ENCODE measurements at regions not wholly inside any gene's neighbourhood (a gene's known extent, or its start where the extent isn't known, plus 50 kb on each side); places are given as distances from the start of the nearest gene placed in this dataset.

GRCh38 chr5:116382032-116382873 lies 192.4 kb downstream of the SEMA6A start:
- no peak for DNase-seq (ENCODE audit: low read depth)
- TF ChIP-seq CTCF (IDR thresholded peaks at IDR 0.05; ENCODE audit: insufficient read depth, low read length, poor library complexity, severe bottlenecking), result no peak
- Histone ChIP-seq H3K27me3 (ENCODE audit: control insufficient read depth, insufficient read depth, low read length) (no peaks in the 10 kb centered on the region), H3K4me3 (ENCODE audit: low read depth, low read length) (no peak overlapping the region), H3K36me3 (ENCODE audit: control insufficient read depth, insufficient read depth, low read length) (no peaks in the 10 kb centered on the region)

- Histone ChIP-seq H3K4me3 (ENCODE audit: low read depth, low read length) (no peak overlapping the region), H3K36me3 (ENCODE audit: control insufficient read depth, insufficient read depth, low read length) (no peaks in the 10 kb centered on the region), H3K27me3 (ENCODE audit: control insufficient read depth, insufficient read depth, low read length) (no peaks in the 10 kb centered on the region)
- DNase-seq (ENCODE audit: low read depth), result no peak
- TF ChIP-seq CTCF (IDR thresholded peaks at IDR 0.05; ENCODE audit: insufficient read depth, low read length, poor library complexity, severe bottlenecking), result no peak
Measured at GRCh38 chr5:116381201-116381600, 193.4 kb downstream of the SEMA6A start.

GRCh38 chr5:116380621-116381020 lies 194.0 kb downstream of the SEMA6A start:
- Histone ChIP-seq H3K4me3 (ENCODE audit: low read depth, low read length) (no peak overlapping the region), H3K36me3 (ENCODE audit: control insufficient read depth, insufficient read depth, low read length) (no peaks in the 10 kb centered on the region), H3K27me3 (ENCODE audit: control insufficient read depth, insufficient read depth, low read length) (no peaks in the 10 kb centered on the region)
- no peak for DNase-seq (ENCODE audit: low read depth)
- no peak for TF ChIP-seq CTCF (IDR thresholded peaks at IDR 0.05; ENCODE audit: insufficient read depth, low read length, poor library complexity, severe bottlenecking)

- Histone ChIP-seq H3K27me3 (ENCODE audit: control insufficient read depth, insufficient read depth, low read length) (no peaks in the 10 kb centered on the region), H3K36me3 (ENCODE audit: control insufficient read depth, insufficient read depth, low read length) (no peaks in the 10 kb centered on the region), H3K4me3 (ENCODE audit: low read depth, low read length) (no peak overlapping the region)
- no peak for TF ChIP-seq CTCF (IDR thresholded peaks at IDR 0.05; ENCODE audit: insufficient read depth, low read length, poor library complexity, severe bottlenecking)
- no peak for DNase-seq (ENCODE audit: low read depth)
Measured at GRCh38 chr5:116379306-116379705, 195.3 kb downstream of the SEMA6A start.

GRCh38 chr5:116378777-116379121 lies 195.9 kb downstream of the SEMA6A start:
- no peak overlapping the region for H3K4me3 ChIP-seq (ENCODE audit: low read depth, low read length)
- H3K27me3 ChIP-seq (ENCODE audit: control insufficient read depth, insufficient read depth, low read length), result no peaks in the 10 kb centered on the region
- H3K36me3 ChIP-seq (ENCODE audit: control insufficient read depth, insufficient read depth, low read length), result no peaks in the 10 kb centered on the region
- no peak for DNase-seq (ENCODE audit: low read depth)
- TF ChIP-seq CTCF (IDR thresholded peaks at IDR 0.05; ENCODE audit: insufficient read depth, low read length, poor library complexity, severe bottlenecking), result no peak

Measured in kidney epithelial cell (primary cell).